ENCODE measurements at regions not wholly inside any gene's neighbourhood (a gene's known extent, or its start where the extent isn't known, plus 50 kb on each side); places are given as distances from the start of the nearest gene placed in this dataset.

DNA sequence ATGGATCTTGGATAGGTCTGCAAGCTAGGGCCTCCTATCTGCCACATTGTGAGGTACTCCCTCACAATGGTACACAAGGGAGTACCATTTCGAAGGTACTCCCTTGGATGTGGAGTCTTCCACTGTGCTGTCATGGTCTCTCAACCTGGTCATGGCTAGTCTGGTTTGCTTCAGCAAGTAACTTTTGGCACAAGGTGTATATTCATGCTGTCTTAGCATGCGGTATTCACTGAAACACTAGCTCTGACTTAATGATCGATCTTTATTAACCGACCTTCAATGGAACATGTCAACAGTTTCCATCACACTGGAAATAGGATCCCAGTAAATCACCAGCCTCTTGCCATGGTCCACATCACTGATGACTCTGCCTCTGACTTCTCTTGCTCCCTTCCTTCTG, 77.5 kb upstream of the HS3ST1 start:
- no peaks in the 10 kb centered on the region for H3K4me1 ChIP-seq (ENCODE audit: insufficient read depth)
- H3K79me2 ChIP-seq (replicated peaks; ENCODE audit: insufficient read depth), result no peaks in the 10 kb centered on the region
- H3F3A ChIP-seq (replicated peaks; ENCODE audit: low read depth), result no peaks in the 10 kb centered on the region
- Mint-ChIP-seq H3K9me3 (no peaks in the 10 kb centered on the region), H3K36me3 (ENCODE audit: low read depth) (no peaks in the 10 kb centered on the region), H3K4me3 (no peak overlapping the region), H3K4me1 (peaks cover 9% of the 10 kb centered on the region), H3K27me3 (ENCODE audit: insufficient read depth, low read depth, poor library complexity) (peaks cover 5% of the 10 kb centered on the region), H3K27ac (no peak overlapping the region)
- H3K4me2 ChIP-seq, result no peak overlapping the region
- H3K27ac ChIP-seq (ENCODE audit: low read depth), result no peak overlapping the region
- no peak overlapping the region for H2AFZ ChIP-seq
- DNase-seq (ENCODE audit: low spot score) (no peak), ATAC-seq (no peak)
- no peak for TF ChIP-seq JUNB (IDR thresholded peaks at IDR 0.05; ENCODE audit: unreplicated experiment)
- H3K4me3 ChIP-seq, result no peak overlapping the region
- H4K20me1 ChIP-seq (replicated peaks; ENCODE audit: insufficient read depth), result no peaks in the 10 kb centered on the region
- H3K27me3 ChIP-seq (ENCODE audit: insufficient read depth), result no peaks in the 10 kb centered on the region
- peaks cover 8% of the 10 kb centered on the region for H3K9me2 ChIP-seq (ENCODE audit: insufficient read depth)
- no peaks in the 10 kb centered on the region for H3K36me3 ChIP-seq (ENCODE audit: insufficient read depth)

DNA sequence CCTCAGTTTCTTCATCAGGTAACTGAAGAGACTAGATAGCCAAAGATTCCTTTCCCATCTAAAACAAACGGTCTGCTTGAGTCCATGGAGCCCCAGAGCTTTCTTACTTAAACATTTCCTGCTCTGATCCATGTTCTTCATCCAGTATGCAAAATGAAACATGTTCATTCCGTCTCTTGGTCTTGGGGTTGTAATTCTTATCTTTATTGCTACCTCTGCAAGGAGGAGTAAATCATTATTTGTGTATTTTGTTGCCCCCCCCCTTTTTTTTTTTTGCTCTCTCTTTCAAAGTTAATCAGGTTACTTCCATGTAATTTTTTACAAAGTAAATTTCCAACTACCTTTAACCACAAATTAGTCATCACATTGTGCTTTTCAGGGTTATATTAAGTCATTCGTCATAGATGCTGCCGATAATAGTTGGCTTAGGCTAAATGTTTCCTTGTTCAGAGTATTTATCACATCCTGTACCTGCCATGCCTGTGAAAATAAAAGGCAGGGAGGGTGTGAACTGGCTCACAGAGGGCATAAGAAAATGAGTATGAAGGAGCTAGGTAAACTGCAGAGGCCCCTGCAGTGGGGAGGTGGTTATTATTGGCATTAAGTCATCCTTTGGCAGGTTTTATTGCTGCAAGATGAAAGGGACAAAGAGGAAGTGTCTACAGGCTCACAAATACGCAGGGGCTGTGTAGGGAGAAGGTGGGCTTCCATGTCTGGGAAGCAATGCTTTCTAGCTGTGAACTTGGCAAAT, 76.7 kb upstream of the HS3ST1 start:
- ATAC-seq (no peak), DNase-seq (ENCODE audit: low spot score) (no peak)
- H4K20me1 ChIP-seq (replicated peaks; ENCODE audit: insufficient read depth), result no peaks in the 10 kb centered on the region
- no peak overlapping the region for H3K4me3 ChIP-seq
- Mint-ChIP-seq H3K9me3 (no peaks in the 10 kb centered on the region), H3K4me3 (no peak overlapping the region), H3K27ac (no peak overlapping the region), H3K36me3 (ENCODE audit: low read depth) (no peaks in the 10 kb centered on the region), H3K27me3 (ENCODE audit: insufficient read depth, low read depth, poor library complexity) (peaks cover 5% of the 10 kb centered on the region), H3K4me1 (peaks cover 7% of the 10 kb centered on the region)
- peaks cover 8% of the 10 kb centered on the region for H3K9me2 ChIP-seq (ENCODE audit: insufficient read depth)
- no peaks in the 10 kb centered on the region for H3K36me3 ChIP-seq (ENCODE audit: insufficient read depth)
- H3K27me3 ChIP-seq (ENCODE audit: insufficient read depth), result no peaks in the 10 kb centered on the region
- H2AFZ ChIP-seq, result no peak overlapping the region
- H3F3A ChIP-seq (replicated peaks; ENCODE audit: low read depth), result no peaks in the 10 kb centered on the region
- H3K4me1 ChIP-seq (ENCODE audit: insufficient read depth), result no peaks in the 10 kb centered on the region
- no peak overlapping the region for H3K27ac ChIP-seq (ENCODE audit: low read depth)
- H3K79me2 ChIP-seq (replicated peaks; ENCODE audit: insufficient read depth), result no peaks in the 10 kb centered on the region
- no peak overlapping the region for H3K4me2 ChIP-seq
- TF ChIP-seq, protein P1, sequence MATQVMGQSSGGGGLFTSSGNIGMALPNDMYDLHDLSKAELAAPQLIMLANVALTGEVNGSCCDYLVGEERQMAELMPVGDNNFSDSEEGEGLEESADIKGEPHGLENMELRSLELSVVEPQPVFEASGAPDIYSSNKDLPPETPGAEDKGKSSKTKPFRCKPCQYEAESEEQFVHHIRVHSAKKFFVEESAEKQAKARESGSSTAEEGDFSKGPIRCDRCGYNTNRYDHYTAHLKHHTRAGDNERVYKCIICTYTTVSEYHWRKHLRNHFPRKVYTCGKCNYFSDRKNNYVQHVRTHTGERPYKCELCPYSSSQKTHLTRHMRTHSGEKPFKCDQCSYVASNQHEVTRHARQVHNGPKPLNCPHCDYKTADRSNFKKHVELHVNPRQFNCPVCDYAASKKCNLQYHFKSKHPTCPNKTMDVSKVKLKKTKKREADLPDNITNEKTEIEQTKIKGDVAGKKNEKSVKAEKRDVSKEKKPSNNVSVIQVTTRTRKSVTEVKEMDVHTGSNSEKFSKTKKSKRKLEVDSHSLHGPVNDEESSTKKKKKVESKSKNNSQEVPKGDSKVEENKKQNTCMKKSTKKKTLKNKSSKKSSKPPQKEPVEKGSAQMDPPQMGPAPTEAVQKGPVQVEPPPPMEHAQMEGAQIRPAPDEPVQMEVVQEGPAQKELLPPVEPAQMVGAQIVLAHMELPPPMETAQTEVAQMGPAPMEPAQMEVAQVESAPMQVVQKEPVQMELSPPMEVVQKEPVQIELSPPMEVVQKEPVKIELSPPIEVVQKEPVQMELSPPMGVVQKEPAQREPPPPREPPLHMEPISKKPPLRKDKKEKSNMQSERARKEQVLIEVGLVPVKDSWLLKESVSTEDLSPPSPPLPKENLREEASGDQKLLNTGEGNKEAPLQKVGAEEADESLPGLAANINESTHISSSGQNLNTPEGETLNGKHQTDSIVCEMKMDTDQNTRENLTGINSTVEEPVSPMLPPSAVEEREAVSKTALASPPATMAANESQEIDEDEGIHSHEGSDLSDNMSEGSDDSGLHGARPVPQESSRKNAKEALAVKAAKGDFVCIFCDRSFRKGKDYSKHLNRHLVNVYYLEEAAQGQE (IDR thresholded peaks at IDR 0.05; ENCODE audit: unreplicated experiment), result no peak
- TF ChIP-seq ZNF114 (CRISPR knock-in tag; IDR thresholded peaks at IDR 0.05), result no peak
- TF ChIP-seq NANOG (IDR thresholded peaks at IDR 0.05; ENCODE audit: borderline replicate concordance), result no peak
- no peak for TF ChIP-seq EZH2 (IDR thresholded peaks at IDR 0.05; ENCODE audit: low read depth, unreplicated experiment)
- TF ChIP-seq, protein P2, sequence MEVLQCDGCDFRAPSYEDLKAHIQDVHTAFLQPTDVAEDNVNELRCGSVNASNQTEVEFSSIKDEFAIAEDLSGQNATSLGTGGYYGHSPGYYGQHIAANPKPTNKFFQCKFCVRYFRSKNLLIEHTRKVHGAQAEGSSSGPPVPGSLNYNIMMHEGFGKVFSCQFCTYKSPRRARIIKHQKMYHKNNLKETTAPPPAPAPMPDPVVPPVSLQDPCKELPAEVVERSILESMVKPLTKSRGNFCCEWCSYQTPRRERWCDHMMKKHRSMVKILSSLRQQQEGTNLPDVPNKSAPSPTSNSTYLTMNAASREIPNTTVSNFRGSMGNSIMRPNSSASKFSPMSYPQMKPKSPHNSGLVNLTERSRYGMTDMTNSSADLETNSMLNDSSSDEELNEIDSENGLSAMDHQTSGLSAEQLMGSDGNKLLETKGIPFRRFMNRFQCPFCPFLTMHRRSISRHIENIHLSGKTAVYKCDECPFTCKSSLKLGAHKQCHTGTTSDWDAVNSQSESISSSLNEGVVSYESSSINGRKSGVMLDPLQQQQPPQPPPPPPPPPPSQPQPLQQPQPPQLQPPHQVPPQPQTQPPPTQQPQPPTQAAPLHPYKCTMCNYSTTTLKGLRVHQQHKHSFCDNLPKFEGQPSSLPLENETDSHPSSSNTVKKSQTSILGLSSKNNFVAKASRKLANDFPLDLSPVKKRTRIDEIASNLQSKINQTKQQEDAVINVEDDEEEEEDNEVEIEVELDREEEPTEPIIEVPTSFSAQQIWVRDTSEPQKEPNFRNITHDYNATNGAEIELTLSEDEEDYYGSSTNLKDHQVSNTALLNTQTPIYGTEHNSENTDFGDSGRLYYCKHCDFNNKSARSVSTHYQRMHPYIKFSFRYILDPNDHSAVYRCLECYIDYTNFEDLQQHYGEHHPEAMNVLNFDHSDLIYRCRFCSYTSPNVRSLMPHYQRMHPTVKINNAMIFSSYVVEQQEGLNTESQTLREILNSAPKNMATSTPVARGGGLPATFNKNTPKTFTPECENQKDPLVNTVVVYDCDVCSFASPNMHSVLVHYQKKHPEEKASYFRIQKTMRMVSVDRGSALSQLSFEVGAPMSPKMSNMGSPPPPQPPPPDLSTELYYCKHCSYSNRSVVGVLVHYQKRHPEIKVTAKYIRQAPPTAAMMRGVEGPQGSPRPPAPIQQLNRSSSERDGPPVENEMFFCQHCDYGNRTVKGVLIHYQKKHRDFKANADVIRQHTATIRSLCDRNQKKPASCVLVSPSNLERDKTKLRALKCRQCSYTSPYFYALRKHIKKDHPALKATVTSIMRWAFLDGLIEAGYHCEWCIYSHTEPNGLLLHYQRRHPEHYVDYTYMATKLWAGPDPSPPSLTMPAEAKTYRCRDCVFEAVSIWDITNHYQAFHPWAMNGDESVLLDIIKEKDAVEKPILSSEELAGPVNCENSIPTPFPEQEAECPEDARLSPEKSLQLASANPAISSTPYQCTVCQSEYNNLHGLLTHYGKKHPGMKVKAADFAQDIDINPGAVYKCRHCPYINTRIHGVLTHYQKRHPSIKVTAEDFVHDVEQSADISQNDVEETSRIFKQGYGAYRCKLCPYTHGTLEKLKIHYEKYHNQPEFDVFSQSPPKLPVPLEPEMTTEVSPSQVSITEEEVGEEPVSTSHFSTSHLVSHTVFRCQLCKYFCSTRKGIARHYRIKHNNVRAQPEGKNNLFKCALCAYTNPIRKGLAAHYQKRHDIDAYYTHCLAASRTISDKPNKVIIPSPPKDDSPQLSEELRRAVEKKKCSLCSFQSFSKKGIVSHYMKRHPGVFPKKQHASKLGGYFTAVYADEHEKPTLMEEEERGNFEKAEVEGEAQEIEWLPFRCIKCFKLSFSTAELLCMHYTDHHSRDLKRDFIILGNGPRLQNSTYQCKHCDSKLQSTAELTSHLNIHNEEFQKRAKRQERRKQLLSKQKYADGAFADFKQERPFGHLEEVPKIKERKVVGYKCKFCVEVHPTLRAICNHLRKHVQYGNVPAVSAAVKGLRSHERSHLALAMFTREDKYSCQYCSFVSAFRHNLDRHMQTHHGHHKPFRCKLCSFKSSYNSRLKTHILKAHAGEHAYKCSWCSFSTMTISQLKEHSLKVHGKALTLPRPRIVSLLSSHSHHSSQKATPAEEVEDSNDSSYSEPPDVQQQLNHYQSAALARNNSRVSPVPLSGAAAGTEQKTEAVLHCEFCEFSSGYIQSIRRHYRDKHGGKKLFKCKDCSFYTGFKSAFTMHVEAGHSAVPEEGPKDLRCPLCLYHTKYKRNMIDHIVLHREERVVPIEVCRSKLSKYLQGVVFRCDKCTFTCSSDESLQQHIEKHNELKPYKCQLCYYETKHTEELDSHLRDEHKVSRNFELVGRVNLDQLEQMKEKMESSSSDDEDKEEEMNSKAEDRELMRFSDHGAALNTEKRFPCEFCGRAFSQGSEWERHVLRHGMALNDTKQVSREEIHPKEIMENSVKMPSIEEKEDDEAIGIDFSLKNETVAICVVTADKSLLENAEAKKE (CRISPR knock-in tag; IDR thresholded peaks at IDR 0.05), result no peak
- TF ChIP-seq POLR2AphosphoS5 (IDR thresholded peaks at IDR 0.05; ENCODE audit: low read depth), result no peak
- TF ChIP-seq JUNB (IDR thresholded peaks at IDR 0.05; ENCODE audit: unreplicated experiment), result no peak
- no peak for TF ChIP-seq EZH2phosphoT487 (IDR thresholded peaks at IDR 0.05; ENCODE audit: unreplicated experiment)
- TF ChIP-seq CREB1 (CRISPR knock-in tag; IDR thresholded peaks at IDR 0.05; ENCODE audit: low read depth), result no peak
- no peak for TF ChIP-seq STAT1 (IDR thresholded peaks at IDR 0.05; ENCODE audit: unreplicated experiment)
